Kidney epithelial cell (primary cell): ENCODE measurements at regions not wholly inside any gene's neighbourhood (a gene's known extent, or its start where the extent isn't known, plus 50 kb on each side); places are given as distances from the start of the nearest gene placed in this dataset.

ENCODE experiments used
- DNase-seq: peaks from one replicate; pipeline ENCODE4 v3.0.0-alpha.2; 2010; ENCODE audit warnings: low read depth
- H3K27me3 ChIP-seq: 2 replicates; pipeline ENCODE4 v1.6.0; 2011; ENCODE audit warnings: low read length; ENCODE audit not compliant: control insufficient read depth, insufficient read depth
- H3K36me3 ChIP-seq: 2 replicates; pipeline ENCODE4 v1.5.1; 2011; ENCODE audit warnings: low read length; ENCODE audit not compliant: control insufficient read depth, insufficient read depth
- H3K4me3 ChIP-seq: 2 replicates; pipeline ENCODE4 v1.5.1; 2011; ENCODE audit warnings: low read depth, mild to moderate bottlenecking, control low read depth, low read length
- TF ChIP-seq, protein P1 (sequence below): IDR thresholded peaks from 2 replicates; pipeline ENCODE4 v1.5.1; 2011; ENCODE audit warnings: mild to moderate bottlenecking, moderate library complexity, low read length, control low read depth, inconsistent platforms; ENCODE audit not compliant: insufficient read depth, poor library complexity, severe bottlenecking

- TF ChIP-seq, protein P1, sequence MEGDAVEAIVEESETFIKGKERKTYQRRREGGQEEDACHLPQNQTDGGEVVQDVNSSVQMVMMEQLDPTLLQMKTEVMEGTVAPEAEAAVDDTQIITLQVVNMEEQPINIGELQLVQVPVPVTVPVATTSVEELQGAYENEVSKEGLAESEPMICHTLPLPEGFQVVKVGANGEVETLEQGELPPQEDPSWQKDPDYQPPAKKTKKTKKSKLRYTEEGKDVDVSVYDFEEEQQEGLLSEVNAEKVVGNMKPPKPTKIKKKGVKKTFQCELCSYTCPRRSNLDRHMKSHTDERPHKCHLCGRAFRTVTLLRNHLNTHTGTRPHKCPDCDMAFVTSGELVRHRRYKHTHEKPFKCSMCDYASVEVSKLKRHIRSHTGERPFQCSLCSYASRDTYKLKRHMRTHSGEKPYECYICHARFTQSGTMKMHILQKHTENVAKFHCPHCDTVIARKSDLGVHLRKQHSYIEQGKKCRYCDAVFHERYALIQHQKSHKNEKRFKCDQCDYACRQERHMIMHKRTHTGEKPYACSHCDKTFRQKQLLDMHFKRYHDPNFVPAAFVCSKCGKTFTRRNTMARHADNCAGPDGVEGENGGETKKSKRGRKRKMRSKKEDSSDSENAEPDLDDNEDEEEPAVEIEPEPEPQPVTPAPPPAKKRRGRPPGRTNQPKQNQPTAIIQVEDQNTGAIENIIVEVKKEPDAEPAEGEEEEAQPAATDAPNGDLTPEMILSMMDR = no peak
- Histone ChIP-seq H3K36me3 (no peaks in the 10 kb centered on the region), H3K27me3 (no peaks in the 10 kb centered on the region), H3K4me3 (no peak overlapping the region)
- DNase-seq = no peak
Observed at GRCh38 chr6:66568271-66568670, 861.2 kb upstream of the EYS start.

DNA sequence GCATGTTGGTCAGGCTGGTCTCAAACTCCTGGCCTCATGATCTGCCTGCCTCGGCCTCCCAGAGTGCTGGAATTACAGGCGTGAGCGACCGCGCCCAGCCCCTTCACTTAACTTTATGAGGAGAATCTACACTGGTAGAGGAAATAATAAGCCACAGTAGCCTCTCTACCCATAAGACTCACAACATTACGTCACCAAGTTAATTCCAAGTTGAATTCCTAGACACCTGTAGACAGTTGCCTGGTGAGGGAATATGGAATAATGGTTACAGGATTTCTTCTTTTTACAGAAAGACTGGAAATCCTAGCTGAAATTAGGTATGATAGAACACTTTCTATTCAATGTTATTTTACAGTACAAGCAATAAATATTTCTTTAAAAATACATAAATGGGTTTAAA lies 854.5 kb upstream of the EYS start:
- H3K27me3 ChIP-seq = no peaks in the 10 kb centered on the region
- H3K4me3 ChIP-seq = no peak overlapping the region
- H3K36me3 ChIP-seq = no peaks in the 10 kb centered on the region
- TF ChIP-seq, protein P1 = no peak
- DNase-seq = no peak

GRCh38 chr6:66558189-66558588 lies 851.2 kb upstream of the EYS start:
- Histone ChIP-seq H3K4me3 (no peak overlapping the region), H3K36me3 (no peaks in the 10 kb centered on the region), H3K27me3 (no peaks in the 10 kb centered on the region)
- TF ChIP-seq, protein P1 = no peak
- DNase-seq = no peak

GRCh38 chr6:66556936-66557335 lies 849.9 kb upstream of the EYS start:
- Histone ChIP-seq H3K27me3 (no peaks in the 10 kb centered on the region), H3K36me3 (no peaks in the 10 kb centered on the region), H3K4me3 (no peak overlapping the region)
- TF ChIP-seq, protein P1 = no peak
- DNase-seq = no peak

DNA sequence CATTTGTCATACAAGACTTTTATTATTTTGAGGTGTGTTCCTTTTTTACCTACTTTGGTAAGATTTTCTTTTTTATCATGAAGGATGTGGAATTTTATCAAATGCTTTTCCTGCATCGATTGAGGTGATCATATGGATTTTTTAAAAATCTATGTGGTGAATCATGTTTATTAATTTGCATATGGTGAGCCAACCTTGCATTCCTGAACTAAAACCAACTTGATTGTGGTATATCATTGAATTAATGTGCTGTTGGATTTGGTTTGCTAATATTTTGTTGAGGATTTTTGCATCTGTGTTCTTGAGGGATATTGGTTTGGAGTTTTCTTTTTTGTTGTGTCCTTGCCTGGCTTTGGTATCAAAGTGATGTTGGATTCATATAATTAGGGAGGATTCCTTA lies 848.1 kb upstream of the EYS start:
- no peak for DNase-seq
- Histone ChIP-seq H3K36me3 (no peaks in the 10 kb centered on the region), H3K4me3 (no peak overlapping the region), H3K27me3 (no peaks in the 10 kb centered on the region)
- TF ChIP-seq, protein P1 = no peak

GRCh38 chr6:66553441-66553840 lies 846.4 kb upstream of the EYS start:
- TF ChIP-seq, protein P1 = no peak
- Histone ChIP-seq H3K27me3 (no peaks in the 10 kb centered on the region), H3K36me3 (no peaks in the 10 kb centered on the region), H3K4me3 (no peak overlapping the region)
- no peak for DNase-seq
